NT2/D1 (cell line): ENCODE measurements at regions not wholly inside any gene's neighbourhood (a gene's known extent, or its start where the extent isn't known, plus 50 kb on each side); places are given as distances from the start of the nearest gene placed in this dataset.

Source experiments
- DNase-seq: peaks from one replicate; pipeline ENCODE4 v3.0.0-alpha.2; 2011; ENCODE audit warnings: low read depth, low spot score
- H3K27me3 ChIP-seq: 2 replicates; pipeline ENCODE4 v1.6.0; 2011; ENCODE audit warnings: mild to moderate bottlenecking; ENCODE audit not compliant: insufficient read length, insufficient read depth
- H3K36me3 ChIP-seq: 2 replicates; pipeline ENCODE4 v1.6.1; 2011; ENCODE audit warnings: mild to moderate bottlenecking, low read length, mixed read lengths; ENCODE audit not compliant: insufficient read depth, insufficient read length
- H3K4me1 ChIP-seq: 2 replicates; pipeline ENCODE4 v1.5.1; 2011; ENCODE audit not compliant: insufficient read depth, insufficient read length
- H3K4me3 ChIP-seq: 2 replicates; pipeline ENCODE4 v1.5.1; 2011; ENCODE audit warnings: low read depth; ENCODE audit not compliant: insufficient read length
- H3K9ac ChIP-seq: 2 replicates; pipeline ENCODE4 v1.6.0; 2011; ENCODE audit warnings: low read depth; ENCODE audit not compliant: insufficient read length
- H3K9me3 ChIP-seq: 2 replicates; pipeline ENCODE4 v1.5.1; 2011; ENCODE audit warnings: mild to moderate bottlenecking, low read length; ENCODE audit not compliant: insufficient read depth
- SUZ12 ChIP-seq: IDR thresholded peaks from 2 replicates; pipeline ENCODE4 v1.6.1; 2011; ENCODE audit not compliant: insufficient read length, insufficient read depth; ENCODE audit errors: extremely low read depth
- YY1 ChIP-seq: IDR thresholded peaks from 2 replicates; pipeline ENCODE4 v1.6.1; 2011; ENCODE audit not compliant: insufficient read length, insufficient read depth
- ZNF274 ChIP-seq: IDR thresholded peaks from 2 replicates; pipeline ENCODE4 v1.6.1; 2011; ENCODE audit warnings: mild to moderate bottlenecking, low read depth, low read length

GRCh38 chr5:144832416-144832815, 661.7 kb downstream of the KCTD16 start:
- no peaks in the 10 kb centered on the region for H3K27me3 ChIP-seq
- H3K4me1 ChIP-seq: no peaks in the 10 kb centered on the region
- no peaks in the 10 kb centered on the region for H3K9me3 ChIP-seq
- no peak for TF ChIP-seq SUZ12
- TF ChIP-seq YY1: no peak
- no peak for TF ChIP-seq ZNF274
- no peak for DNase-seq
- no peak overlapping the region for H3K9ac ChIP-seq
- H3K4me3 ChIP-seq: no peak overlapping the region
- no peaks in the 10 kb centered on the region for H3K36me3 ChIP-seq

- no peak for TF ChIP-seq SUZ12
- TF ChIP-seq ZNF274: no peak
- TF ChIP-seq YY1: no peak
- no peaks in the 10 kb centered on the region for H3K9me3 ChIP-seq
- no peaks in the 10 kb centered on the region for H3K36me3 ChIP-seq
- H3K9ac ChIP-seq: no peak overlapping the region
- no peaks in the 10 kb centered on the region for H3K27me3 ChIP-seq
- DNase-seq: no peak
- no peaks in the 10 kb centered on the region for H3K4me1 ChIP-seq
- H3K4me3 ChIP-seq: no peak overlapping the region
Observed at GRCh38 chr5:144831650-144832049, 661.0 kb downstream of the KCTD16 start.

DNA sequence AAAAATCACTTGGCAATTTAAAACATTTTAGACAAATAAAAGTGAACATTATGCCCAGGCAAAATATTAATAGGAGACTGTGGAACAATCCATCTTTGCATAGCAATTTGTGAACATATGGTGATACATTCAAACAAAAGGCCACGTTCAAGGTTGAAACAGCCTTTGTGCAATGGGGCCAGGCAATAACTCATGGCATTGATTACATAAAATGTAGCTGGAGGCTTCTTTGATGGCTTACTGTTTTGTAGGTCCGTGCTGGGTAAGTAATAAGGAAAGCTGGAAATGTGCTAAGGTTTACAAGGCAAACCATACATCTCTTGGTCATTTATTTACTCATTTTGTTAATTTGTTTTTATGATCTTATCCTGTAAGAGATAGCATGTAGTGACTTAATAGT, 651.8 kb downstream of the KCTD16 start:
- Histone ChIP-seq H3K36me3 (no peaks in the 10 kb centered on the region), H3K27me3 (no peaks in the 10 kb centered on the region), H3K4me3 (no peak overlapping the region), H3K4me1 (no peaks in the 10 kb centered on the region), H3K9me3 (no peaks in the 10 kb centered on the region), H3K9ac (no peak overlapping the region)
- no peak for DNase-seq
- no peak for TF ChIP-seq SUZ12
- no peak for TF ChIP-seq ZNF274
- no peak for TF ChIP-seq YY1

DNA sequence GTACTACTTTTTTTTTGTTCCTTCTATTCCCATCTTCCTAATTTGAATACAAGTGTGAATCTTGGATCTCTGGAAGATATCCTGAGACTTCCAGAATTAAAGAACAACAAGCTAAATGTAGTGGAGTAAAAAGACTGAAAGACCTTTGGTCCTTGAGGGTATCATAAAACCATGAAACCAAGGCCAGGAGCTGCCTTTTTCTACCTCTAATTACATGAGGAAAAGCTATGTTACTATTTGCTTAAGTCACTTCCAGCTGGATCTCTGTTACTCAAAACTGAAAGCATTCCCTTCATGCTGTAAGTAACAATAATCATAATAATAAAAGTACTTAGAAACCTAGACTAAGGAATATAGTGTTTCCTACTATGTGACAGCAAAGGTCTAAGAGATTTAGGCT, 649.6 kb downstream of the KCTD16 start:
- DNase-seq: no peak
- Histone ChIP-seq H3K4me3 (no peak overlapping the region), H3K27me3 (no peaks in the 10 kb centered on the region), H3K4me1 (no peaks in the 10 kb centered on the region), H3K9me3 (no peaks in the 10 kb centered on the region), H3K9ac (no peak overlapping the region), H3K36me3 (no peaks in the 10 kb centered on the region)
- TF ChIP-seq SUZ12 (no peak), YY1 (no peak), ZNF274 (no peak)

- TF ChIP-seq ZNF274: no peak
- TF ChIP-seq YY1: no peak
- no peak for TF ChIP-seq SUZ12
- Histone ChIP-seq H3K4me1 (no peaks in the 10 kb centered on the region), H3K27me3 (no peaks in the 10 kb centered on the region), H3K9ac (no peak overlapping the region), H3K9me3 (no peaks in the 10 kb centered on the region), H3K4me3 (no peak overlapping the region), H3K36me3 (no peaks in the 10 kb centered on the region)
- no peak for DNase-seq
Observed at GRCh38 chr5:144815131-144815530, 644.5 kb downstream of the KCTD16 start.

DNA sequence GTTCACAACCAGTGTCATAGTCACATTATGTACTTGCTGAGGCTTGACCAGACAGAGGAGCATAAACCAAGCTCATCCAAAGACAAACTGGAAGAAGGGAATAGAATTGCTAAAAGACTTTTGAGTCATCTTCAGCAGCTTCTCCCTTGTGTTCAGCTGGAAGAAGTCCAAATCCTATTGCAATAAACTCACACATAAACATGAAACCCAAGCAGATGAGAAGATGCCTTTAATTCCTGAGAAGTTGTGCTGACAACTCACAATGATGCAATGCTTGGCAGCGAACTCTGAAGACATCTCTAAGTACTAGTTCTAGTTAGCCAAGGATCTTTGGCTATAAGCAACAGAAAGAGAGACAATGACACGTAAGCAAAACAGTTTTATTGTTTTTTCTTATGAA, 642.1 kb downstream of the KCTD16 start:
- Histone ChIP-seq H3K27me3 (no peaks in the 10 kb centered on the region), H3K9ac (no peak overlapping the region), H3K4me1 (no peaks in the 10 kb centered on the region), H3K9me3 (no peaks in the 10 kb centered on the region), H3K4me3 (no peak overlapping the region), H3K36me3 (no peaks in the 10 kb centered on the region)
- no peak for DNase-seq
- TF ChIP-seq YY1 (no peak), SUZ12 (no peak)

DNA sequence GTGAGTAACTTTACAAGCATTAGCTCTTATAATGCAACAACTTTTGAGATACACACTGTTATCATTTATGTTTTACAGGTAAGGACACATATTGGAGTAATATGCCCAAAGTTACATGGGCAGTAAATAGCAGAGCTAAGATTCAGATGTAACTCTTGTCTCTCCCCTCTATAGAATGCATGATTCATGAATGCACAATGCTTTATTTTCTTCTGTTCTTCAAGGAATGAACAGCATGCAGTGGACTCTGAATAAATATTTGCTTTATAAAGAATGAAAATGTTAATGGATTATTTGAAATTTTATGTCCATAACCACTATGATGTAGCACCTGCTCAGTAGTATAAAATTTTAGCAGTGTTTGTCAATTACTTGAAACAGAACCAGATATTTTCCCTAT, 629.5 kb downstream of the KCTD16 start:
- DNase-seq: no peak
- H3K9me3 ChIP-seq: no peaks in the 10 kb centered on the region
- no peaks in the 10 kb centered on the region for H3K27me3 ChIP-seq
- no peak overlapping the region for H3K9ac ChIP-seq
- no peak overlapping the region for H3K4me3 ChIP-seq
- no peaks in the 10 kb centered on the region for H3K36me3 ChIP-seq
- H3K4me1 ChIP-seq: no peaks in the 10 kb centered on the region
- TF ChIP-seq SUZ12 (no peak), YY1 (no peak), ZNF274 (no peak)

GRCh38 chr5:144798595-144798994, 627.9 kb downstream of the KCTD16 start:
- TF ChIP-seq SUZ12: no peak
- no peak for TF ChIP-seq YY1
- no peak for TF ChIP-seq ZNF274
- H3K4me3 ChIP-seq: no peak overlapping the region
- H3K36me3 ChIP-seq: no peaks in the 10 kb centered on the region
- no peak overlapping the region for H3K9ac ChIP-seq
- no peak for DNase-seq
- H3K9me3 ChIP-seq: no peaks in the 10 kb centered on the region
- no peaks in the 10 kb centered on the region for H3K27me3 ChIP-seq
- no peaks in the 10 kb centered on the region for H3K4me1 ChIP-seq
